ENCODE measurements at regions not wholly inside any gene's neighbourhood (a gene's known extent, or its start where the extent isn't known, plus 50 kb on each side); places are given as distances from the start of the nearest gene placed in this dataset.
"Not testable (repeated sequence)": the region's sequence is repeated elsewhere in the genome, so short reads cannot be mapped to it uniquely, and the experiment has no call there.

DNA sequence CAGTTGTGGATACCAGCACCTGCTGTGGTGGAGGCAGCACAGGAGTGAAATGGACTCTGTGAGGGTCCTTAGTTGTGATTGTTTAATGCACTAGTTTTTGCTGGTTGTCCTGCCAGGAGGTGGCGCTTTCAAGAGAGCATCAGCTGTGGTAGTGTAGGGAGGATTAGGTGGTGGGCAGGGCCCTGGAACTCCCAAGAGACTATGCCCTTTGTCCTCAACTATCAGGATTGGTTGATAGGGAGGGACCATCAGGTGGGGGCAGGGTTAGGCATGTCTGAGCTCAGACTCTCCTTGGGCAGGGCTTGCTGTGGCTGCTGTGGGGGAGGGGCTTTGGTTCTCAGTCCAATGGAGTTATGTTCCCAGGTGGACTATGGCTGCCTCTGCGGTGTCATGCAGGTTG is 121.9 kb downstream of the RRAGB start:
- POLR2A ChIA-PET = no interaction called here

DNA sequence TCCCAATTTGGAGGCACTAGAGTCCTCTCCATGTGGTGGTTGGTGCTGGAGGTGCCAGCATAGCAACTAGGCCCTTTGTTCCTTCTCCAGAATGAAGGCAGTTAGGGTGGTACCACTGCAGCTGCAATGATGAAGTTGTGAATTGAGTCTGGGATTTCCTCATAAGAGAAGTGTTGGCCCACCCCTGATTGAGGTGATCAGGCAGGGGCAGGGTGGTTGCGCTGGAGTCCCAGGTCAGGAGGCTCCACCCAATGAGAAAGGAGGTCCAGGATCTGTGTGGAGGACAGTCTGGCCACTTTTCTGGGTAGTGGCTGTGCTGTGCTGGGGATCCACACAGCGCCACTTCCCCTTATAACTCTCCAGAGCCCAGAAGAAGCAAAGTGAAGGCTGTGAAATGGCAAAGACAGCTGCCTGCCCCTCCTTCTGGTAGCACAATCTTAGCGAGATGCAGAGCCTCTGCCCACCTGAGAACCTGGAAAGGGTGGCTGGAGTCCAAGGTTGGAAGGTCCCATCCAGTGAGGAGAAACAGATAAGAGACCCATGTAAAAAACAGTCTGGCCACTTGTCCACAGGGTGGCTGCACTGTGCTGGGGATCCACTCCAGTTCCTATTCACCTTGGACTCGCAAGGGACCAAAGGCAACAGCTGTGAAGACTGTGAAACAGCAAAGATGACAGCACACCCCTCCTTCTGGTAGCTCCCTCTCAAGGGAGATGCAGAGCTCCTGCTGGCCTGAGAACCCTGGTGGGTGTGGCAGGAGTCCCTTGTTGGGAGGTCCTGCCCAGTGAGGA is 124.6 kb downstream of the RRAGB start:
- POLR2A ChIA-PET = no interaction called here
- CTCF ChIA-PET = no interaction called here
- Mint-ChIP-seq H3K4me1 (ENCODE audit: insufficient read depth, unreplicated experiment) (no peaks in the 10 kb centered on the region), H3K9me3 (ENCODE audit: unreplicated experiment) (peaks cover 24% of the 10 kb centered on the region), H3K4me3 (ENCODE audit: unreplicated experiment) (no peak overlapping the region), H3K27me3 (ENCODE audit: insufficient read depth, unreplicated experiment) (peaks cover 7% of the 10 kb centered on the region), H3K36me3 (ENCODE audit: insufficient read depth, unreplicated experiment) (no peaks in the 10 kb centered on the region), H3K27ac (ENCODE audit: low read depth, unreplicated experiment) (no peak overlapping the region)
- TF ChIP-seq, protein P1, sequence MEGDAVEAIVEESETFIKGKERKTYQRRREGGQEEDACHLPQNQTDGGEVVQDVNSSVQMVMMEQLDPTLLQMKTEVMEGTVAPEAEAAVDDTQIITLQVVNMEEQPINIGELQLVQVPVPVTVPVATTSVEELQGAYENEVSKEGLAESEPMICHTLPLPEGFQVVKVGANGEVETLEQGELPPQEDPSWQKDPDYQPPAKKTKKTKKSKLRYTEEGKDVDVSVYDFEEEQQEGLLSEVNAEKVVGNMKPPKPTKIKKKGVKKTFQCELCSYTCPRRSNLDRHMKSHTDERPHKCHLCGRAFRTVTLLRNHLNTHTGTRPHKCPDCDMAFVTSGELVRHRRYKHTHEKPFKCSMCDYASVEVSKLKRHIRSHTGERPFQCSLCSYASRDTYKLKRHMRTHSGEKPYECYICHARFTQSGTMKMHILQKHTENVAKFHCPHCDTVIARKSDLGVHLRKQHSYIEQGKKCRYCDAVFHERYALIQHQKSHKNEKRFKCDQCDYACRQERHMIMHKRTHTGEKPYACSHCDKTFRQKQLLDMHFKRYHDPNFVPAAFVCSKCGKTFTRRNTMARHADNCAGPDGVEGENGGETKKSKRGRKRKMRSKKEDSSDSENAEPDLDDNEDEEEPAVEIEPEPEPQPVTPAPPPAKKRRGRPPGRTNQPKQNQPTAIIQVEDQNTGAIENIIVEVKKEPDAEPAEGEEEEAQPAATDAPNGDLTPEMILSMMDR (IDR thresholded peaks at IDR 0.05; ENCODE audit: unreplicated experiment) = no peak
- intact Hi-C loops (cut with micrococcal nuclease) = no loop called here
- no peak for DNase-seq (ENCODE audit: unreplicated experiment)
- BruUV-seq (replicated peaks) = no TSS peak

More for the DNA sequence above, 121.9 kb downstream of the RRAGB start:
- Mint-ChIP-seq H3K9me3 (ENCODE audit: unreplicated experiment) (peaks cover 22% of the 10 kb centered on the region), H3K4me3 (ENCODE audit: unreplicated experiment) (no peak overlapping the region), H3K36me3 (ENCODE audit: insufficient read depth, unreplicated experiment) (no peaks in the 10 kb centered on the region), H3K27me3 (ENCODE audit: insufficient read depth, unreplicated experiment) (peaks cover 7% of the 10 kb centered on the region), H3K4me1 (ENCODE audit: insufficient read depth, unreplicated experiment) (no peaks in the 10 kb centered on the region), H3K27ac (ENCODE audit: low read depth, unreplicated experiment) (no peak overlapping the region)
- TF ChIP-seq, protein P1 (IDR thresholded peaks at IDR 0.05; ENCODE audit: unreplicated experiment) = no peak
- CTCF ChIA-PET = interaction anchor here (0.9 kb wide), 1 partner anchor 187 kb away, joined by 6 read pairs; no protein-coding TSS in a partner anchor
- BruUV-seq (replicated peaks) = no TSS peak
- DNase-seq (ENCODE audit: unreplicated experiment) = no peak
- intact Hi-C loops (cut with micrococcal nuclease) = no loop called here

DNA sequence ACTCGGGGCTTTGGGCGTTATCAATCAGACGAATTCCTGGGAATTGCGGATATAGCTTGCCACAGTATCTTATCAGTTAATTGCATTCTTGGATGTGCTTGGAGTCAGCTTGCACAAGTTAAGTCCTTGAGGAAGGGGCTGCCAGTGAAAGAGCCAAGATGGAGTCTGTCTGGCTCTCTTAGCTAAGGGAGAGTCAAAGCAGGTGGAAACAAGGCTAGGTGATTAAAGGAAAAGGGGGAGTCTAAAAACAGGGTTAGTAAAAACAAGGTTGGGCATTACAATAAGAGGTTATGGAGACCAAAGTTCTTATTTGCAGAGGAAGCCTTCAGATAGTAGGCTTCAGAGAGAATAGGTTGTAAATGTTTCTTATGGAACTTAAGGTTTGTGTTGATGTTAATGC is 149.2 kb downstream of the RRAGB start:
- peaks cover 66% of the 10 kb centered on the region for H3K27me3 Mint-ChIP-seq (ENCODE audit: insufficient read depth, unreplicated experiment)
- intact Hi-C loops (cut with micrococcal nuclease); DNase-seq (ENCODE audit: unreplicated experiment); H3K9me3 Mint-ChIP-seq (ENCODE audit: unreplicated experiment); H3K4me1 Mint-ChIP-seq (ENCODE audit: insufficient read depth, unreplicated experiment); H3K36me3 Mint-ChIP-seq (ENCODE audit: insufficient read depth, unreplicated experiment); H3K4me3 Mint-ChIP-seq (ENCODE audit: unreplicated experiment); H3K27ac Mint-ChIP-seq (ENCODE audit: low read depth, unreplicated experiment); BruUV-seq (replicated peaks); POLR2A ChIA-PET: not testable (repeated sequence)
- CTCF ChIA-PET = interaction anchor here (0.6 kb wide), 1 partner anchor 103 kb away, joined by 3 read pairs; no protein-coding TSS in a partner anchor

DNA sequence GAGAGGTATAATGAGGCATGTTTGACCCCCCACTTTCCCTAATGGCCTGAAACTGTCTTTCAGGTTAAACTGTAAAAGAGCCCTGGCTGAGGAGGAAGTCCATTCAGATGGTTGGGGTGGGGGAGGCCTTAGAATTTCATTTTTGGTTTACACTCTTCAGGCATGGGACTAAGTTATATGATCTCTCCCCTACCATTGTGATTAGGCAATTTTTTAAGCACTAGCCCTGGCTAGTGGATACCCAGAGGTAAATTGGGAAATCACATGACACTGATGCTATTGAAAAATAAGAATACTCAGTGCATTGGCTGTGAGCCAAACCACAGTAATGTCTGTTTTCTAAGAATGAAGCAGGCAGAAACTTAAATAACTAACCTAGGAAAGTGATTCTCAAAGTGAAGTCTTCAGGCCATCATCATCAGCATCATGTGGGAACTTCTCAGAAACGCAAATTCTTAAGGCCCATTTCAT is 149.7 kb downstream of the RRAGB start:
- CTCF ChIA-PET = no interaction called here
- Mint-ChIP-seq H3K4me1 (ENCODE audit: insufficient read depth, unreplicated experiment) (no peaks in the 10 kb centered on the region), H3K27me3 (ENCODE audit: insufficient read depth, unreplicated experiment) (peaks cover 64% of the 10 kb centered on the region), H3K27ac (ENCODE audit: low read depth, unreplicated experiment) (no peak overlapping the region), H3K9me3 (ENCODE audit: unreplicated experiment) (peaks cover 8% of the 10 kb centered on the region), H3K4me3 (ENCODE audit: unreplicated experiment) (no peak overlapping the region), H3K36me3 (ENCODE audit: insufficient read depth, unreplicated experiment) (no peaks in the 10 kb centered on the region)
- POLR2A ChIA-PET = no interaction called here
- TF ChIP-seq, protein P1 (IDR thresholded peaks at IDR 0.05; ENCODE audit: unreplicated experiment) = no peak
- DNase-seq (ENCODE audit: unreplicated experiment) = peak; percentile 52
- no TSS peak for BruUV-seq (replicated peaks)
- intact Hi-C loops (cut with micrococcal nuclease) = no loop called here
